Uterus (tissue), 3 donors: ENCODE measurements at regions not wholly inside any gene's neighbourhood (a gene's known extent, or its start where the extent isn't known, plus 50 kb on each side); places are given as distances from the start of the nearest gene placed in this dataset.
"Not testable (repeated sequence)": the region's sequence is repeated elsewhere in the genome, so short reads cannot be mapped to it uniquely, and the experiment has no call there.

Experiments
- DNase-seq, 2 donors: peaks; one replicate each; pipeline ENCODE4 v3.0.0-alpha.2; 2019 to 2020
- H3K27ac ChIP-seq, 2 donors: fragments of 200-600 bp; sonication (generic); 1 replicate in 1 of 2; 2 replicates in 1 of 2; pipeline ENCODE4 v1.5.1; 2016 to 2018
- H3K27me3 ChIP-seq, 2 donors: fragments of 200-600 bp; sonication (generic); one replicate each; pipeline ENCODE4 v1.5.1; 2018 to 2019; ENCODE audit warnings: control low read depth in 1 of 2
- H3K36me3 ChIP-seq, 2 donors: fragments of 200-600 bp; sonication (generic); one replicate each; pipeline ENCODE4 v1.5.1; 2019; ENCODE audit warnings: control low read depth in 1 of 2
- H3K4me1 ChIP-seq, 2 donors: fragments of 200-600 bp; sonication (generic); one replicate each; pipeline ENCODE4 v1.5.1; 2018 to 2019; ENCODE audit warnings: control low read depth in 1 of 2
- H3K4me3 ChIP-seq, 2 donors: fragments of 200-600 bp; sonication (generic); 1 replicate in 1 of 2; 2 replicates in 1 of 2; pipeline ENCODE4 v1.5.1; 2018 to 2019; ENCODE audit warnings: mild to moderate bottlenecking in 1 of 2
- H3K9me3 ChIP-seq, 2 donors: fragments of 200-600 bp; sonication (generic); one replicate each; pipeline ENCODE4 v1.5.1; 2019; ENCODE audit warnings: control low read depth in 1 of 2
- CTCF ChIP-seq, 4 experiments: fragments of 200-600 bp in 2 of 4; fragments of 450-650 bp in 2 of 4; sonication (generic) in 2 of 4; IDR thresholded peaks; one replicate each; pipeline ENCODE4 v1.5.1; 2016 to 2019; ENCODE audit warnings: antibody characterized with exemption in 4 of 4, mild to moderate bottlenecking in 2 of 4, moderate library complexity in 1 of 4
- POLR2A ChIP-seq, 2 donors: fragments of 450-650 bp; IDR thresholded peaks; one replicate each; pipeline ENCODE4 v1.6.1; 2016; ENCODE audit warnings: antibody characterized with exemption in 2 of 2, mild to moderate bottlenecking in 1 of 2, moderate library complexity in 1 of 2
- intact Hi-C: fragments of 100-400 bp; cut with DNase I; formaldehyde crosslinking; loops from one replicate; pipeline ENCODE4 v1.15.1; 2023; ENCODE audit warnings: low total_unique reads
- donor health status: DM: yes; HTN: yes; CAD: no.

DNA sequence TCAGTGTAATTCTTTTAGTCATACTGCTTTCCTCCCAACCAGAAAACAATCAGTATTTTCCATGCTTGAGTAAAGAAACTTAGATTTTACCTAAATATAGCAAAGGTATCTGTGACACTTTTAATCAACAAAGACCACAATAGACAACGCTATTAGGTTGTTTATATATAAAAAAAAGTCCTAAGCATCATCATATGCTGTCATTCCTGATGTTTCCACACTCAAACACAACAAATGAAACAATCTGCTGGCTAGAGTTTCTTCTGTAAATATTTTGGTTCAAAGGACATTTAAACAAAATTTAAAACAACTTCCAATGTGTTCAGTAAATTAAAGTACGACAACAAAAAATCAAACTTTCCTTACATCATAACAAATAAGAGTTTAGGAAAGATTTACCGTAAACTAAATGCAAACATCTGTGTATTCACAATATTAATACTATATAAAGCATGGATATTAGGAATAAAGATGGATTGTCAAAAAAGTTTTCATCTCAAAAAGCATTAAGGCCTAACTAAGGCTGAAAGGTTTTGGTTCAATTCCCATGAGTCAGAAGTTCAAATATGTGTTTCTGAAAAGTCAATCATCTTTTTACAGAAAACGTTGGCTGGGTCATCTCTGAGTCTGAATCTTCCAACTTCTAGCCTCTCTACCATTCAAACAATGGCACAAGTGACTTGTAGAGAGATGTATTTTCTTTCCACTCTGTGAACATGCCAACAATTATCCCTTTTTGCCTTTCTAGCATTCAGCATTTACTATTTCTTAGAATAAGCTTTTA, 157.1 kb downstream of the CRPPA start:
- TF ChIP-seq CTCF (IDR thresholded peaks at IDR 0.05) (no peak), POLR2A (IDR thresholded peaks at IDR 0.05) (no peak)
- H3K27ac ChIP-seq = no peak overlapping the region
- H3K9me3 ChIP-seq = no peaks in the 10 kb centered on the region
- no peak overlapping the region for H3K4me3 ChIP-seq
- no peak for DNase-seq
- no peaks in the 10 kb centered on the region for H3K36me3 ChIP-seq
- no peaks in the 10 kb centered on the region for H3K27me3 ChIP-seq
- H3K4me1 ChIP-seq = no peaks in the 10 kb centered on the region
- intact Hi-C loops = no loop called here

- H3K27me3 ChIP-seq, H3K36me3 ChIP-seq, H3K27ac ChIP-seq, H3K4me3 ChIP-seq, DNase-seq, H3K4me1 ChIP-seq, H3K9me3 ChIP-seq, intact Hi-C loops: not testable (repeated sequence)
Measured at GRCh38 chr7:16263377-16263776, 158.0 kb downstream of the CRPPA start.

DNA sequence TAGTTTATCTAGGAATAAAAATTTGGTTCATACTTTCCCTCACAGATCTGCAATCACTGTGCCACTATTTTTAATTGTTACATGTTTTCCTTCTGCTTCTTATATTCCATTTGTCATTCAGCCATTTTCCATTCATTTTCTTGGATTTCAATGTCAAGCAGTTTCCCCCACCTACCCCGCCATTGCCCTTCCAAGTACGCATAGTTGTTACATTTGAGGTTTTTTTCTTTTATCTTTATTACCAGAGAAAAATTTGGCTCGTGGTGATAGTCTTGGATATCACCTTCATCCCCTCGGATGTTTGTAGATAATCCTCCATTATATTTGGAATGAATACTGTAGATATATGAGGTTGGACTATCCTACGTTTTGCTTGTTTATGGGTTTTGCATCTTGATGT, 159.7 kb downstream of the CRPPA start:
- intact Hi-C loops = no loop called here
- H3K27ac ChIP-seq = no peak overlapping the region
- no peaks in the 10 kb centered on the region for H3K36me3 ChIP-seq
- no peaks in the 10 kb centered on the region for H3K9me3 ChIP-seq
- H3K27me3 ChIP-seq = no peaks in the 10 kb centered on the region
- no peaks in the 10 kb centered on the region for H3K4me1 ChIP-seq
- TF ChIP-seq POLR2A (IDR thresholded peaks at IDR 0.05) (no peak), CTCF (IDR thresholded peaks at IDR 0.05) (no peak)
- no peak for DNase-seq
- no peak overlapping the region for H3K4me3 ChIP-seq

DNA sequence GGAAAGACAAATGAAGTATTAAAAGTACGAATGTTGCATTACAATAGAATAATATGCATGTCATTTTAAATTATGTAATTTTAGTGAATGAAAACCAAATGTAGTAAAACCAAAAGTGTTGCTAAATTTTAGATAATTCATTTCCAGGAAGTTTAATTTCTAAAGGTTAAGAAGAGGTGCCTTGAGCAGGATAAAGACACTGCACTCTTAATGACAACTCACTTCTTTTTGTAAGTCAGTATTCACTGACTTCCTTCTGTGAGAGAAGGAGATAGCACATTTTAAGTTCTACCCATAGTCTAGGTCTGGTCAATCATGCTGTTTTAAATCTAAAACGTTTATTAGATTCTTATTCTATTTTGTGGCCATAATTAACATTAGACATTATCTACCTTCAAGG, 160.2 kb downstream of the CRPPA start:
- no peaks in the 10 kb centered on the region for H3K9me3 ChIP-seq
- DNase-seq = no peak
- intact Hi-C loops = no loop called here

DNA sequence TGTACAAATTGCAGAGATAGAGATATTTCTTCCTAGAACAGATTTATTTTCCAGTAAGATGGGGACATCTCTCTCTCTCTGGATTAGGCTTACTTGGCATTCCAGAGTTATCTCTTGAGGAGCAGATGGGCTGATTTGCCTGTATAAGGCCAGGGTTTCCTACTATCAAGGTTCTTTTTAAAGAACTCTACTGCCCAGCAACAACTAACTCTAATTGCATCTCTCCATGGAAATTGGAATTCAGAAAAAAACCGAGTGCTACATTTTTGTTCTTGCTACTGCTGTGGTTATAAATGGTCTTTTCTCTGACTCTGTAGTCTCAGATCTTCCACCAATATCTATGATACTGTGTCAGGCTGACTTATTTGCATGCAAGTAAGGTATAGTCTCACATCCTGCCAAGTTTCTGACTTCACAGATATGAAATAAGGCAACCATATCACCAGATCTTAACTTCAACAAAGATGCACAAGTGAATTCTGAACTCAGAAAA, 161.1 kb downstream of the CRPPA start:
- no peak for TF ChIP-seq POLR2A (IDR thresholded peaks at IDR 0.05)
- no peak for TF ChIP-seq CTCF (IDR thresholded peaks at IDR 0.05)
- Histone ChIP-seq H3K4me1 (no peaks in the 10 kb centered on the region), H3K27me3 (no peaks in the 10 kb centered on the region), H3K4me3 (no peak overlapping the region), H3K9me3 (no peaks in the 10 kb centered on the region), H3K27ac (no peak overlapping the region), H3K36me3 (no peaks in the 10 kb centered on the region)
- DNase-seq = no peak
- intact Hi-C loops = no loop called here

More for the DNA sequence above, 160.2 kb downstream of the CRPPA start:
- no peak overlapping the region for H3K27ac ChIP-seq
- H3K27me3 ChIP-seq = no peaks in the 10 kb centered on the region
- H3K4me1 ChIP-seq = no peaks in the 10 kb centered on the region
- TF ChIP-seq POLR2A (IDR thresholded peaks at IDR 0.05) (no peak), CTCF (IDR thresholded peaks at IDR 0.05) (no peak)
- H3K36me3 ChIP-seq = no peaks in the 10 kb centered on the region
- H3K4me3 ChIP-seq = no peak overlapping the region

DNA sequence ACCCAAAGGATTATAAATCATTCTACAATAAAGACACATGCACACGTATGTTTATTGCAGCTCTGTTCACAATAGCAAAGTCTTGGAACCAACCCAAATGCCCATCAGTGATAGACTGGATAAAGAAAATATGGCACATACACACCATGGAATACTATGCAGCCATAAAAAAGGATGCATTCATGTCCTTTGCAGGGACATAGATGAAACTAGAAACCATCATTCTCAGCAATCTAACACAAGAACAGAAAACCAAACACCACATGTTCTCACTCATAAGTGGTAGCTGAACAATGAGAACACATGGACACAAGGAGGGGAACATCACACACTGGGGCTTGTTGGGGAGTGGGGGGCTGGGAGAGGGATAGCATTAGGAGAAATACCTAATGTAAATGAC, 164.9 kb downstream of the CRPPA start:
- H3K36me3 ChIP-seq, DNase-seq, H3K27ac ChIP-seq, H3K4me1 ChIP-seq, H3K9me3 ChIP-seq, H3K27me3 ChIP-seq, intact Hi-C loops, H3K4me3 ChIP-seq: not testable (repeated sequence)

- H3K27me3 ChIP-seq, H3K9me3 ChIP-seq, H3K4me1 ChIP-seq, DNase-seq, H3K4me3 ChIP-seq, H3K36me3 ChIP-seq, intact Hi-C loops, H3K27ac ChIP-seq: not testable (repeated sequence)
Measured at GRCh38 chr7:16255952-16256351, 165.4 kb downstream of the CRPPA start.

DNA sequence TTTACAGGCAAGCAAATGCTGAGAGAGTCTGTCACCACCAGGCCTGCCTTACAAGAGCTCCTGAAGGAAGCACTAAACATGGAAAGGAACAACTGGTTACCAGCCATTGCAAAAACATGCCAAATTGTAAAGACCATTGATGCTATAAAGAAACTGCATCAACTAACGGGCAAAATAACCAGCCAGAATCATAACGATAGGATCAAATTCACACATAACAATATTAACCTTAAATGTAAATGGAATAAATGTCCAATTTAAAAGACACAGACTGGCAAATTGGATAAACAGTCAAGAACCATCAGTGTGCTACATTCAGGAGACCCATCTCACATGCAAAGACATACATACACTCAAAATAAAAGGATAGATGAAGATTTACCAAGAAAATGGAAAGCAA, 170.7 kb downstream of the CRPPA start:
- H3K27me3 ChIP-seq, H3K4me1 ChIP-seq, H3K27ac ChIP-seq, intact Hi-C loops, DNase-seq, H3K9me3 ChIP-seq, H3K4me3 ChIP-seq, H3K36me3 ChIP-seq: not testable (repeated sequence)

DNA sequence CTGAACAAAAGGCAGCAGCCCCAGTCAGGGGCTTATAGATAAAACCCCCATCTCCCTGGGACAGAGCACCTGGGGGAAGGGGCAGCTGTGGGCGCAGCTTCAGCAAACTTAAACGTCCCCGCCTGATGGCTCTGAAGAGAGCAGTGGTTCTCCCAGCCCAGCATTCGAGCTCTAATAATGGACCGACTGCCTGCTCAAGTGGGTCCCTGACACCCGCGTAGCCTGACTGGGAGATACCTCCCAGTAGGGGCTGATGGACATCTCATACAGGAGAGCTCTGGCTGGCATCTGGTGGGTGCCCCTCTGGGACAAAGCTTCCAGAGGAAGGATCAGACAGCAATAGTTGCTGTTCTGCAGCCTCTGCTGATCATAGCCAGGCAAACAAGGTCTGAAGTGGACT, 172.1 kb downstream of the CRPPA start:
- H3K4me3 ChIP-seq, DNase-seq, H3K9me3 ChIP-seq, intact Hi-C loops, H3K27ac ChIP-seq, H3K36me3 ChIP-seq, H3K27me3 ChIP-seq, H3K4me1 ChIP-seq: not testable (repeated sequence)
